WTC11 (cell line): ENCODE measurements at regions not wholly inside any gene's neighbourhood (a gene's known extent, or its start where the extent isn't known, plus 50 kb on each side); places are given as distances from the start of the nearest gene placed in this dataset.

Experiments used
- ATAC-seq: fragments of 200-7000 bp; cut with Tn5 transposase; 2 replicates; pipeline ENCODE4 v1.10.0; 2021; ENCODE audit warnings: mild to moderate bottlenecking, moderate library complexity
- CTCF ChIA-PET: fragments of 300-600 bp; sonication (Branson Sonifier 250); formaldehyde crosslinking; loops from one replicate; lab custom pipeline; 2021; ENCODE audit warnings: antibody characterized with exemption; lab: Charles Lee
- POLR2A ChIA-PET: fragments of 350-600 bp; sonication (Branson Sonifier 250); formaldehyde crosslinking; loops from one replicate; lab custom pipeline; 2021; ENCODE audit warnings: antibody characterized with exemption; lab: Charles Lee
- DNase-seq: peaks from one replicate; pipeline ENCODE4 v3.0.0; 2021; ENCODE audit warnings: low spot score
- H3K27ac Mint-ChIP-seq: 2 replicates; pipeline ENCODE4 v1.8.0; 2021; ENCODE audit warnings: mixed read lengths
- H3K27me3 Mint-ChIP-seq: 2 replicates; pipeline ENCODE4 v1.8.0; 2021; ENCODE audit warnings: low read depth, mild to moderate bottlenecking, moderate library complexity, mixed read lengths
- H3K36me3 Mint-ChIP-seq: 2 replicates; pipeline ENCODE4 v1.8.0; 2021; ENCODE audit warnings: mixed read lengths
- H3K4me1 Mint-ChIP-seq: 2 replicates; pipeline ENCODE4 v1.8.0; 2022; ENCODE audit warnings: mixed read lengths
- H3K4me3 Mint-ChIP-seq: 2 replicates; pipeline ENCODE4 v1.8.0; 2021; ENCODE audit warnings: mild to moderate bottlenecking, moderate library complexity, mixed read lengths
- H3K9me3 Mint-ChIP-seq: 2 replicates; pipeline ENCODE4 v1.8.0; 2021; ENCODE audit warnings: mixed read lengths
- CBFB ChIP-seq: sonication (generic); formaldehyde crosslinking; IDR thresholded peaks from 2 replicates; pipeline ENCODE4 v1.8.1; 2022; ENCODE audit warnings: mild to moderate bottlenecking, low read depth, missing genetic modification reagents
- ELF4 ChIP-seq: sonication (generic); formaldehyde crosslinking; IDR thresholded peaks from 2 replicates; pipeline ENCODE4 v1.8.1; 2022; ENCODE audit warnings: low read depth, mild to moderate bottlenecking, moderate library complexity, missing genetic modification reagents
- EMX1 ChIP-seq: fragments of 250-450 bp; sonication (Bioruptor Pico); IDR thresholded peaks from 2 replicates; pipeline ENCODE4 v1.8.0; 2021; ENCODE audit warnings: mild to moderate bottlenecking
- ETV6 ChIP-seq: sonication (generic); formaldehyde crosslinking; IDR thresholded peaks from 2 replicates; pipeline ENCODE4 v1.8.1; 2022; ENCODE audit warnings: mild to moderate bottlenecking, missing genetic modification reagents
- FOXK1 ChIP-seq: sonication (generic); formaldehyde crosslinking; IDR thresholded peaks from 2 replicates; pipeline ENCODE4 v1.8.0; 2022; ENCODE audit warnings: mild to moderate bottlenecking, moderate library complexity, missing genetic modification reagents
- GTF2I ChIP-seq: fragments of 250-450 bp; sonication (Bioruptor Pico); conservative IDR thresholded peaks from 2 replicates; pipeline ENCODE4 v1.4.0; 2021; ENCODE audit warnings: mild to moderate bottlenecking
- IRF2 ChIP-seq: sonication (generic); formaldehyde crosslinking; IDR thresholded peaks from 2 replicates; pipeline ENCODE4 v1.8.0; 2022; ENCODE audit warnings: low read depth, missing genetic modification reagents, borderline replicate concordance
- JAZF1 ChIP-seq: fragments of 250-450 bp; sonication (Bioruptor Pico); IDR thresholded peaks from 2 replicates; pipeline ENCODE4 v1.9.0; 2021; ENCODE audit warnings: moderate library complexity, mild to moderate bottlenecking, inconsistent platforms
- KAT7 ChIP-seq: sonication (generic); formaldehyde crosslinking; IDR thresholded peaks from 2 replicates; pipeline ENCODE4 v1.8.1; 2023; ENCODE audit warnings: missing genetic modification reagents, mild to moderate bottlenecking, borderline replicate concordance
- NFYB ChIP-seq: sonication (generic); formaldehyde crosslinking; conservative IDR thresholded peaks from 2 replicates; pipeline ENCODE4 v1.8.0; 2022; ENCODE audit warnings: low read depth, missing genetic modification reagents
- OVOL2 ChIP-seq: fragments of 250-450 bp; sonication (Bioruptor Pico); IDR thresholded peaks from 2 replicates; pipeline ENCODE4 v1.9.0; 2021; ENCODE audit warnings: mild to moderate bottlenecking, borderline replicate concordance
- SP1 ChIP-seq: sonication (generic); formaldehyde crosslinking; conservative IDR thresholded peaks from 2 replicates; pipeline ENCODE4 v1.8.1; 2022; ENCODE audit warnings: missing genetic modification reagents
- TEAD4 ChIP-seq: sonication (generic); formaldehyde crosslinking; IDR thresholded peaks from 2 replicates; pipeline ENCODE4 v1.8.0; 2022; ENCODE audit warnings: mild to moderate bottlenecking, missing genetic modification reagents
- ZBTB21 ChIP-seq: sonication (generic); formaldehyde crosslinking; IDR thresholded peaks from 2 replicates; pipeline ENCODE4 v1.8.1; 2023; ENCODE audit warnings: mild to moderate bottlenecking, missing genetic modification reagents, borderline replicate concordance
- ZNF416 ChIP-seq: fragments of 250-450 bp; sonication (Bioruptor Pico); IDR thresholded peaks from 2 replicates; pipeline ENCODE4 v1.9.0; 2021; ENCODE audit warnings: mild to moderate bottlenecking, inconsistent platforms
- TF ChIP-seq, protein P1 (sequence below): fragments of 250-450 bp; sonication (Bioruptor Pico); IDR thresholded peaks from 2 replicates; pipeline ENCODE4 v1.9.0; 2021; ENCODE audit warnings: moderate library complexity, mild to moderate bottlenecking, inconsistent platforms, borderline replicate concordance
- TF ChIP-seq, protein P2 (sequence below): sonication (generic); formaldehyde crosslinking; IDR thresholded peaks from 2 replicates; pipeline ENCODE4 v1.8.1; 2022; ENCODE audit warnings: low read depth, mild to moderate bottlenecking, moderate library complexity, missing genetic modification reagents, borderline replicate concordance
- TF ChIP-seq, protein P3 (sequence below): sonication (generic); formaldehyde crosslinking; IDR thresholded peaks from 2 replicates; pipeline ENCODE4 v1.8.0; 2022; ENCODE audit warnings: mild to moderate bottlenecking, missing genetic modification reagents
- TF ChIP-seq, protein P4 (sequence below): sonication (generic); formaldehyde crosslinking; IDR thresholded peaks from 2 replicates; pipeline ENCODE4 v1.8.1; 2022; ENCODE audit warnings: mild to moderate bottlenecking, missing genetic modification reagents, moderate library complexity, borderline replicate concordance
- TF ChIP-seq, protein P5 (sequence below): sonication (generic); formaldehyde crosslinking; IDR thresholded peaks from 2 replicates; pipeline ENCODE4 v1.8.1; 2023; ENCODE audit warnings: mild to moderate bottlenecking, missing genetic modification reagents
- TF ChIP-seq, protein P6 (sequence below): fragments of 250-450 bp; sonication (Bioruptor Pico); conservative IDR thresholded peaks from 2 replicates; pipeline ENCODE4 v1.9.0; 2021; ENCODE audit warnings: mild to moderate bottlenecking

DNA sequence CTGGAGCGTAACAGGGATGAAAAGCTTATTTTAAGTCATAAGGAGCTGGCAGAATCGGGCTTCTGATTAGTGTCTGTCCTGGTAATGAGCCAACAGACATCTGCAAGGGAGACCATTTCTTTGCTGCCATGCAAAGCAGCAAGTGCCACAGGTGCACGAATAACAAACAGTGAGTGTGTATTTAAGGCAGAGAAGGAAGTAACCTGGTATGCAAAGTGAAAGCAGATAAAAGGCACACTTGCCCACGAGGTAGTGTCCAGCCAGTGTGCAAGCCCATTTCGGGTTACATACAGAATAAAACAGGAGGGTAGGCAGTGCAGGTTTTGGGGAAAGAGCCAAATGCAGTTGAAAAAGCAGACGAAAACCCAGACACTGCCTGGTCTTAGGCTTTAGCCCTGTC, 1153.7 kb downstream of the SI start:
- CTCF ChIA-PET: no interaction called here
- Mint-ChIP-seq H3K4me3 (no peak overlapping the region), H3K9me3 (peaks cover 6% of the 10 kb centered on the region)

DNA sequence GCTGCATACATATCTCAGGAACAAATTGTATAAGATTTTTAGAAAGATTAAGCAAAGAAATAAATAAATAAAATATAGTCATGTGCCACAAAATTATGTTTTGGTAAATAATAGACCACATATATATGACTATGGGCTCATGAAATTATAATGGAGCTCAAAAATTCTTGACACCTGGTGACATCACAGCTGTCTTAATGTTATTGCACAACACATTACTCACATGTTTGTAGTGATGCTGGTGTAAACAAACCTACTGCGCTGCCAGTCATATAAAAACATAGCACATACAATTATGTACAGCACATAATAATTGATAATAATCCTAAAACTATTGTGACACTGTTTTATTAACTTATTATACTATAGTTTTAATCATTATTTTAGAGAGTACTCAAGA, 1159.1 kb downstream of the SI start:
- no peaks in the 10 kb centered on the region for H3K27me3 Mint-ChIP-seq
- TF ChIP-seq ZBTB21 (CRISPR knock-in tag): no peak
- no peak for TF ChIP-seq IRF2 (CRISPR knock-in tag)
- TF ChIP-seq, protein P1, sequence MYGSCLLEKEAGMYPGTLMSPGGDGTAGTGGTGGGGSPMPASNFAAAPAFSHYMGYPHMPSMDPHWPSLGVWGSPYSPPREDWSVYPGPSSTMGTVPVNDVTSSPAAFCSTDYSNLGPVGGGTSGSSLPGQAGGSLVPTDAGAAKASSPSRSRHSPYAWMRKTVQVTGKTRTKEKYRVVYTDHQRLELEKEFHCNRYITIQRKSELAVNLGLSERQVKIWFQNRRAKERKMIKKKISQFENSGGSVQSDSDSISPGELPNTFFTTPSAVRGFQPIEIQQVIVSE (CRISPR knock-in tag): no peak
- no peak overlapping the region for H3K27ac Mint-ChIP-seq
- peaks cover 23% of the 10 kb centered on the region for H3K9me3 Mint-ChIP-seq
- DNase-seq (no peak), ATAC-seq (no peak)
- POLR2A ChIA-PET: no interaction called here
- H3K4me1 Mint-ChIP-seq: peaks cover 16% of the 10 kb centered on the region
- peaks cover 35% of the 10 kb centered on the region for H3K36me3 Mint-ChIP-seq
- CTCF ChIA-PET: no interaction called here
- H3K4me3 Mint-ChIP-seq: no peak overlapping the region

More for the DNA sequence above, 1153.7 kb downstream of the SI start:
- no peaks in the 10 kb centered on the region for H3K27me3 Mint-ChIP-seq
- POLR2A ChIA-PET: no interaction called here
- H3K27ac Mint-ChIP-seq: no peak overlapping the region
- peaks cover 30% of the 10 kb centered on the region for H3K4me1 Mint-ChIP-seq
- ATAC-seq (peak; percentile 41), DNase-seq (no peak)
- H3K36me3 Mint-ChIP-seq: peaks cover 12% of the 10 kb centered on the region
- TF ChIP-seq ZNF416 (CRISPR knock-in tag): no peak
- 0 out of 2 replicates have a peak, but pooled peaks have one; percentile 42 for TF ChIP-seq ETV6 (CRISPR knock-in tag)
- no peak for TF ChIP-seq TEAD4 (CRISPR knock-in tag)
- no peak for TF ChIP-seq FOXK1
- TF ChIP-seq ZBTB21 (CRISPR knock-in tag): no peak
- TF ChIP-seq NFYB: no peak

DNA sequence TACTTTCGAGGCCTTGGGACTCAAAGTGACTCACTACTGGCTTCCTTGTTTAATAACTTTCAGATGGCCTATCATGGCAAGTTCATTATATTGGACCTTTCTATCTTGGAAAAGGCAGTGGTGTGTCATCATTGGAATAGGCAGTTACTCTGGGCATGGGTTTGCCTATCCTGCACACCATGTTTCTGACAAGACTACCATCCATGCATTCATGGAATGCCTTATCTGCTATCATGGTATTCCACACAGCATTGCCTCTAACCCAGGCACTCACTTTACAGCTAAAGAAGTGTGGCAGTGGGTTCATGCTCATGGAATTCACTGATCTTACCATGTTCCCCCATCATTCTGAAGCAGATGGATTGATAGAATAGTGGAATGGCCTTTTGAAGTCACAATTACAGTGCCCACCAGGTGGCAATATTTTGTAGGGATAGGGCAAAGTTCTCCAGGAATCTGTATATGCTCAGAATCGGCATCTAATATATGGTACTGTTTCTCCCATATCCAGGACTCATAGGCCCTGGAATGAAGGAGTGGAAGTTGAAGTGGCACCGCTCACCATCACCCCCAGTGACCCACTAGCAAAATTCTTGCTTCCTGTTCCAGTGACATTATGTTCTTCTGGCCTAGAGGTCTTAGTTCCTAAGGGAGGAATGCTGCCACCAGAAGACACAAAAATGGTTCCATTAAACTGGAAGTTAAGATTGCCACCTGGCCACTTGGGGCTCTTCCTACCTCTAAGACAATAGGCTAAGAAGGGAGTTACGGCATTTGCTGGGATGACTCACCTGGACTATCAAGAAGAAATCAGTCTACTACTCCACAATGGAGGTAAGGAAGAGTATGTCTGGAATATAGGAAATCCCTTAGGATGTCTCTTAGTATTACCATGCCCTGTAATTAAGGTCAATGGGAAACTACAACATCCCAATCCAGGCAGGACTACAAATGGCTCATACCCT, 1161.4 kb downstream of the SI start:
- Mint-ChIP-seq H3K9me3 (peaks cover 23% of the 10 kb centered on the region), H3K27ac (no peak overlapping the region), H3K27me3 (no peaks in the 10 kb centered on the region), H3K36me3 (peaks cover 34% of the 10 kb centered on the region), H3K4me1 (peaks cover 12% of the 10 kb centered on the region), H3K4me3 (no peak overlapping the region)
- ATAC-seq: no peak
- no peak for DNase-seq
- POLR2A ChIA-PET: no interaction called here
- CTCF ChIA-PET: no interaction called here
- TF ChIP-seq EMX1 (CRISPR knock-in tag) (no peak), GTF2I (CRISPR knock-in tag) (no peak), SP1 (no peak), KAT7 (no peak), ZBTB21 (CRISPR knock-in tag) (no peak), ELF4 (CRISPR knock-in tag) (no peak), OVOL2 (CRISPR knock-in tag) (no peak), CBFB (CRISPR knock-in tag) (no peak), JAZF1 (CRISPR knock-in tag) (no peak)
- TF ChIP-seq, protein P2, sequence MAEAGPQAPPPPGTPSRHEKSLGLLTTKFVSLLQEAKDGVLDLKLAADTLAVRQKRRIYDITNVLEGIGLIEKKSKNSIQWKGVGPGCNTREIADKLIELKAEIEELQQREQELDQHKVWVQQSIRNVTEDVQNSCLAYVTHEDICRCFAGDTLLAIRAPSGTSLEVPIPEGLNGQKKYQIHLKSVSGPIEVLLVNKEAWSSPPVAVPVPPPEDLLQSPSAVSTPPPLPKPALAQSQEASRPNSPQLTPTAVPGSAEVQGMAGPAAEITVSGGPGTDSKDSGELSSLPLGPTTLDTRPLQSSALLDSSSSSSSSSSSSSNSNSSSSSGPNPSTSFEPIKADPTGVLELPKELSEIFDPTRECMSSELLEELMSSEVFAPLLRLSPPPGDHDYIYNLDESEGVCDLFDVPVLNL (CRISPR knock-in tag): no peak
- TF ChIP-seq, protein P3, sequence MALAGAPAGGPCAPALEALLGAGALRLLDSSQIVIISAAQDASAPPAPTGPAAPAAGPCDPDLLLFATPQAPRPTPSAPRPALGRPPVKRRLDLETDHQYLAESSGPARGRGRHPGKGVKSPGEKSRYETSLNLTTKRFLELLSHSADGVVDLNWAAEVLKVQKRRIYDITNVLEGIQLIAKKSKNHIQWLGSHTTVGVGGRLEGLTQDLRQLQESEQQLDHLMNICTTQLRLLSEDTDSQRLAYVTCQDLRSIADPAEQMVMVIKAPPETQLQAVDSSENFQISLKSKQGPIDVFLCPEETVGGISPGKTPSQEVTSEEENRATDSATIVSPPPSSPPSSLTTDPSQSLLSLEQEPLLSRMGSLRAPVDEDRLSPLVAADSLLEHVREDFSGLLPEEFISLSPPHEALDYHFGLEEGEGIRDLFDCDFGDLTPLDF (CRISPR knock-in tag): no peak
- TF ChIP-seq, protein P4, sequence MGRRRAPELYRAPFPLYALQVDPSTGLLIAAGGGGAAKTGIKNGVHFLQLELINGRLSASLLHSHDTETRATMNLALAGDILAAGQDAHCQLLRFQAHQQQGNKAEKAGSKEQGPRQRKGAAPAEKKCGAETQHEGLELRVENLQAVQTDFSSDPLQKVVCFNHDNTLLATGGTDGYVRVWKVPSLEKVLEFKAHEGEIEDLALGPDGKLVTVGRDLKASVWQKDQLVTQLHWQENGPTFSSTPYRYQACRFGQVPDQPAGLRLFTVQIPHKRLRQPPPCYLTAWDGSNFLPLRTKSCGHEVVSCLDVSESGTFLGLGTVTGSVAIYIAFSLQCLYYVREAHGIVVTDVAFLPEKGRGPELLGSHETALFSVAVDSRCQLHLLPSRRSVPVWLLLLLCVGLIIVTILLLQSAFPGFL: no peak
- TF ChIP-seq, protein P5, sequence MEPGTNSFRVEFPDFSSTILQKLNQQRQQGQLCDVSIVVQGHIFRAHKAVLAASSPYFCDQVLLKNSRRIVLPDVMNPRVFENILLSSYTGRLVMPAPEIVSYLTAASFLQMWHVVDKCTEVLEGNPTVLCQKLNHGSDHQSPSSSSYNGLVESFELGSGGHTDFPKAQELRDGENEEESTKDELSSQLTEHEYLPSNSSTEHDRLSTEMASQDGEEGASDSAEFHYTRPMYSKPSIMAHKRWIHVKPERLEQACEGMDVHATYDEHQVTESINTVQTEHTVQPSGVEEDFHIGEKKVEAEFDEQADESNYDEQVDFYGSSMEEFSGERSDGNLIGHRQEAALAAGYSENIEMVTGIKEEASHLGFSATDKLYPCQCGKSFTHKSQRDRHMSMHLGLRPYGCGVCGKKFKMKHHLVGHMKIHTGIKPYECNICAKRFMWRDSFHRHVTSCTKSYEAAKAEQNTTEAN (CRISPR knock-in tag): no peak
- TF ChIP-seq, protein P6, sequence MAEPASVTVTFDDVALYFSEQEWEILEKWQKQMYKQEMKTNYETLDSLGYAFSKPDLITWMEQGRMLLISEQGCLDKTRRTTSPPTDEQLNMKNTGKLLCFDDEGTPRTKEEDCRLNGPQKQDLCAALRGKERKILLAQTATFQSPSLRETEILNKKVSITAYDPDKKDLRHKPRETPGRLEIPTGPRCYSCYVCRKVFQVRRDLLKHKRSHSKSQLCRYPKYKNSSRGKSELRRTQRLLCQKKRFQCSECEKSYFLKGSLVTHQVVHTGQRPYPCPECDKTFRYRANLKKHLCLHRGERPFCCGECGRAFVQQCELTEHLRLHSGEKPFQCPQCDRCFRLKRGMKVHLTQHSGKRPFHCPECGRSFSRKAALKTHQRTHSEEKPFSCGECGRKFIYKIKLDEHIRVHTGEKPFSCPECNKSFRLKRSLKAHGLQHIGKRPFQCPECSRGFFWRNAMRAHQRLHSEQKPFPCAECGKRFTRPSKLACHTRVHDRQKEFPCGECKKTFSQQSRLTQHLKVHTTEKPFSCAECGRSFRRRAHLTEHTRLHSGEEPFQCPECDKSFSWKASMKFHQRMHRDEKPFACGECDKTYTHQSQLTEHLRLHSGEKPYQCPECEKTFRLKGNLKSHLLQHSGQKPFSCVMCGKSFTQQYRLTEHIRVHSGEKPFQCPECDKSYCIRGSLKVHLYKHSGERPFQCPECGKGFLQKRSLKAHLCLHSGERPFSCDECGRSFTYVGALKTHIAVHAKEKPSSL (CRISPR knock-in tag): no peak
